GM10266 (cell line): ENCODE measurements at regions not wholly inside any gene's neighbourhood (a gene's known extent, or its start where the extent isn't known, plus 50 kb on each side); places are given as distances from the start of the nearest gene placed in this dataset.

Source experiments
- DNase-seq: peaks from one replicate; pipeline ENCODE4 v3.0.0; 2012; ENCODE audit errors: extremely low spot score
- CTCF ChIP-seq: IDR thresholded peaks from 2 replicates; pipeline ENCODE4 v1.5.1; 2012; ENCODE audit warnings: mild to moderate bottlenecking, low read depth; ENCODE audit not compliant: control insufficient read depth, insufficient read depth; ENCODE audit errors: missing control alignments

GRCh38 chr7:153934629-153935028, 117.6 kb upstream of the DPP6 start:
- no peak for DNase-seq
- TF ChIP-seq CTCF = no peak

- no peak for DNase-seq
- no peak for TF ChIP-seq CTCF
Observed at GRCh38 chr7:153935095-153935494, 117.1 kb upstream of the DPP6 start.

GRCh38 chr7:153938451-153938850, 113.7 kb upstream of the DPP6 start:
- no peak for TF ChIP-seq CTCF

GRCh38 chr7:153939177-153939576, 113.0 kb upstream of the DPP6 start:
- no peak for DNase-seq
- no peak for TF ChIP-seq CTCF

More at GRCh38 chr7:153938451-153938850, 113.7 kb upstream of the DPP6 start:
- DNase-seq = no peak

GRCh38 chr7:153939654-153940053, 112.5 kb upstream of the DPP6 start:
- TF ChIP-seq CTCF = no peak
- no peak for DNase-seq

GRCh38 chr7:153941061-153941460, 111.1 kb upstream of the DPP6 start:
- no peak for TF ChIP-seq CTCF

GRCh38 chr7:153942036-153942435, 110.2 kb upstream of the DPP6 start:
- DNase-seq = no peak
- TF ChIP-seq CTCF = no peak

More at GRCh38 chr7:153941061-153941460, 111.1 kb upstream of the DPP6 start:
- DNase-seq = no peak
